ENCODE measurements at regions not wholly inside any gene's neighbourhood (a gene's known extent, or its start where the extent isn't known, plus 50 kb on each side); places are given as distances from the start of the nearest gene placed in this dataset.
"Not testable (repeated sequence)": the region's sequence is repeated elsewhere in the genome, so short reads cannot be mapped to it uniquely, and the experiment has no call there.

DNA sequence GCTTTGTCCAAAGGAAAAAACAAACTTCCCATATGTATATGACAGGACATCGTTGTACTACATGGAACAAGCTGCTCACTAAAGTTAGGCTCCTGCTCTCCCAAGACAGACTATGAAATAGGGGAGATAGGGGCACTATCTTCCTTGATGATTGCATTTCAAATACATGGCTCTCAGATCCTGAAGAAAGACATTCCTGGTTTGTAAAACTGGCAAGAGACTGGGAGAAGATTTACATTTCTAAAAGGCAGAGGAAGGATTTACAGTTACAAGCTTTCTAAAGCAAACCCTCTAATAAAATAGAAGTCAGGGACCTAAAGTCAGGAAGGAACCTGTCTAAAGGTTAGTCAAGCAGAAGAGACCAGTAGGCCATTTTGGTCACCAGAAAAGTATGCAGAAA lies 103.7 kb downstream of the SLC17A6 start:
- Histone ChIP-seq H3K9me3 (ENCODE audit: control insufficient read depth, insufficient read depth, low read depth, low read length) (no peaks in the 10 kb centered on the region), H3K4me1 (ENCODE audit: control insufficient read depth, insufficient read depth, low read length) (no peaks in the 10 kb centered on the region), H3K27ac (ENCODE audit: low read length) (no peak overlapping the region), H3K4me3 (ENCODE audit: low read depth in 2 of 2, low read length in 2 of 2) (no peak overlapping the region), H3K27me3 (ENCODE audit: control insufficient read depth, insufficient read depth, low read length) (no peaks in the 10 kb centered on the region), H3K36me3 (ENCODE audit: control insufficient read depth, insufficient read depth, low read length) (no peaks in the 10 kb centered on the region)
- in situ Hi-C loops (cut with HindIII; ENCODE audit: low pct_unique_long_range_greater_than_20kb, low sequenced_read_pairs) (no loop called here), intact Hi-C loops (cut with micrococcal nuclease; ENCODE audit: unreplicated experiment) (no loop called here)
- POLR2A ChIA-PET: no interaction called here
- CTCF ChIA-PET: no interaction called here
- no TSS peak for BruUV-seq (replicated peaks)
- DNase-seq (ENCODE audit: low read depth, low spot score): no peak
- TF ChIP-seq POLR2AphosphoS5 (IDR thresholded peaks at IDR 0.05; ENCODE audit: low read depth, low read length) (no peak), SIN3A (IDR thresholded peaks at IDR 0.05; ENCODE audit: borderline replicate concordance, insufficient read depth, low read depth, low read length) (no peak), TCF7L2 (IDR thresholded peaks at IDR 0.05; ENCODE audit: low read depth, low read length) (no peak)
- TF ChIP-seq, protein P1, sequence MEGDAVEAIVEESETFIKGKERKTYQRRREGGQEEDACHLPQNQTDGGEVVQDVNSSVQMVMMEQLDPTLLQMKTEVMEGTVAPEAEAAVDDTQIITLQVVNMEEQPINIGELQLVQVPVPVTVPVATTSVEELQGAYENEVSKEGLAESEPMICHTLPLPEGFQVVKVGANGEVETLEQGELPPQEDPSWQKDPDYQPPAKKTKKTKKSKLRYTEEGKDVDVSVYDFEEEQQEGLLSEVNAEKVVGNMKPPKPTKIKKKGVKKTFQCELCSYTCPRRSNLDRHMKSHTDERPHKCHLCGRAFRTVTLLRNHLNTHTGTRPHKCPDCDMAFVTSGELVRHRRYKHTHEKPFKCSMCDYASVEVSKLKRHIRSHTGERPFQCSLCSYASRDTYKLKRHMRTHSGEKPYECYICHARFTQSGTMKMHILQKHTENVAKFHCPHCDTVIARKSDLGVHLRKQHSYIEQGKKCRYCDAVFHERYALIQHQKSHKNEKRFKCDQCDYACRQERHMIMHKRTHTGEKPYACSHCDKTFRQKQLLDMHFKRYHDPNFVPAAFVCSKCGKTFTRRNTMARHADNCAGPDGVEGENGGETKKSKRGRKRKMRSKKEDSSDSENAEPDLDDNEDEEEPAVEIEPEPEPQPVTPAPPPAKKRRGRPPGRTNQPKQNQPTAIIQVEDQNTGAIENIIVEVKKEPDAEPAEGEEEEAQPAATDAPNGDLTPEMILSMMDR (IDR thresholded peaks at IDR 0.05): no peak
- TF ChIP-seq, protein P2, sequence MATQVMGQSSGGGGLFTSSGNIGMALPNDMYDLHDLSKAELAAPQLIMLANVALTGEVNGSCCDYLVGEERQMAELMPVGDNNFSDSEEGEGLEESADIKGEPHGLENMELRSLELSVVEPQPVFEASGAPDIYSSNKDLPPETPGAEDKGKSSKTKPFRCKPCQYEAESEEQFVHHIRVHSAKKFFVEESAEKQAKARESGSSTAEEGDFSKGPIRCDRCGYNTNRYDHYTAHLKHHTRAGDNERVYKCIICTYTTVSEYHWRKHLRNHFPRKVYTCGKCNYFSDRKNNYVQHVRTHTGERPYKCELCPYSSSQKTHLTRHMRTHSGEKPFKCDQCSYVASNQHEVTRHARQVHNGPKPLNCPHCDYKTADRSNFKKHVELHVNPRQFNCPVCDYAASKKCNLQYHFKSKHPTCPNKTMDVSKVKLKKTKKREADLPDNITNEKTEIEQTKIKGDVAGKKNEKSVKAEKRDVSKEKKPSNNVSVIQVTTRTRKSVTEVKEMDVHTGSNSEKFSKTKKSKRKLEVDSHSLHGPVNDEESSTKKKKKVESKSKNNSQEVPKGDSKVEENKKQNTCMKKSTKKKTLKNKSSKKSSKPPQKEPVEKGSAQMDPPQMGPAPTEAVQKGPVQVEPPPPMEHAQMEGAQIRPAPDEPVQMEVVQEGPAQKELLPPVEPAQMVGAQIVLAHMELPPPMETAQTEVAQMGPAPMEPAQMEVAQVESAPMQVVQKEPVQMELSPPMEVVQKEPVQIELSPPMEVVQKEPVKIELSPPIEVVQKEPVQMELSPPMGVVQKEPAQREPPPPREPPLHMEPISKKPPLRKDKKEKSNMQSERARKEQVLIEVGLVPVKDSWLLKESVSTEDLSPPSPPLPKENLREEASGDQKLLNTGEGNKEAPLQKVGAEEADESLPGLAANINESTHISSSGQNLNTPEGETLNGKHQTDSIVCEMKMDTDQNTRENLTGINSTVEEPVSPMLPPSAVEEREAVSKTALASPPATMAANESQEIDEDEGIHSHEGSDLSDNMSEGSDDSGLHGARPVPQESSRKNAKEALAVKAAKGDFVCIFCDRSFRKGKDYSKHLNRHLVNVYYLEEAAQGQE (IDR thresholded peaks at IDR 0.05; ENCODE audit: insufficient read depth in 1 of 2, low read depth in 2 of 2, low read length in 1 of 2): no peak
- no peak for ATAC-seq

DNA sequence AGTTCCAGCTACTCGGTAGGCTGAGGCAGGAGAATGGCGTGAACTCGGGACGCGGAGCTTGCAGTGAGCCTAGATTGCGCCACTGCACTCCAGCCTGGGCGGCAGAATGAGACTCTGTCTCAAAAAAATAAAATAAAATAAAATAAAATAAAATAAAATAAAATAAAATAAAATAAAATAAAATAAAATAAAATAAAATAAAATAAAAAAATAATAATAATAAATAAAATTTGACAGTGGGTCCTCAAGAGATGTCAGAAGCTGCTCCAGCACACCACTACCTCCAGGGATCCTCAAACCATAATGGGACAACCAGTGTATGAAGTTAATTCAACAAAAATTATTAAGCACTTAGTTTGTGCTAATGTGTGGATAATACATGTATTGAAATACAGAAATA lies 97.4 kb downstream of the SLC17A6 start:
- in situ Hi-C loops (cut with HindIII; ENCODE audit: low pct_unique_long_range_greater_than_20kb, low sequenced_read_pairs); intact Hi-C loops (cut with micrococcal nuclease; ENCODE audit: unreplicated experiment); H3K4me3 ChIP-seq (ENCODE audit: low read depth in 2 of 2, low read length in 2 of 2); H3K4me1 ChIP-seq (ENCODE audit: control insufficient read depth, insufficient read depth, low read length); CTCF ChIA-PET; DNase-seq (ENCODE audit: low read depth, low spot score); H3K36me3 ChIP-seq (ENCODE audit: control insufficient read depth, insufficient read depth, low read length); H3K27me3 ChIP-seq (ENCODE audit: control insufficient read depth, insufficient read depth, low read length); H3K27ac ChIP-seq (ENCODE audit: low read length); ATAC-seq; H3K9me3 ChIP-seq (ENCODE audit: control insufficient read depth, insufficient read depth, low read depth, low read length); POLR2A ChIA-PET; BruUV-seq (replicated peaks): not testable (repeated sequence)

DNA sequence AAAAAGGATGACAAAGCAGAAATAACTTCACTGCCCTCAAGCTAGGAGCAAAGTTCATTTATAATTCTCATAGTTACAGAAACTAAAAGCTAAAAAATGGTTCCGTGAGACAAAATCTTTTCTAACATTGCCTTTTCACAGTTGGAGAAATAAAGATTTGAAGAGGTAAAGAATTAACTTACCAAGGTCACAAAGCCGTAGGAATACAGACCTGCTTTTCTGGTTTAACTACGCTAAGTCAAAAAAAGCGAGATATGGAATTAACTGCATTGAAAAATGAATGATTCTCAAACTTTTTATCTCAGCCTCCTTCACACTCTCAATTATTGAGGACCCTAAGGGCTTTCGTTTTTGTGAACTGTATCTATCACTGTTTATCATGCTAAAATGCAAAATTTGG lies 95.3 kb downstream of the SLC17A6 start:
- TF ChIP-seq TCF7L2 (IDR thresholded peaks at IDR 0.05; ENCODE audit: low read depth, low read length) (no peak), SIN3A (IDR thresholded peaks at IDR 0.05; ENCODE audit: borderline replicate concordance, insufficient read depth, low read depth, low read length) (no peak), POLR2AphosphoS5 (IDR thresholded peaks at IDR 0.05; ENCODE audit: low read depth, low read length) (no peak)
- TF ChIP-seq, protein P2 (IDR thresholded peaks at IDR 0.05; ENCODE audit: insufficient read depth in 1 of 2, low read depth in 2 of 2, low read length in 1 of 2): no peak
- TF ChIP-seq, protein P1 (IDR thresholded peaks at IDR 0.05): no peak
- no peaks in the 10 kb centered on the region for H3K27me3 ChIP-seq (ENCODE audit: control insufficient read depth, insufficient read depth, low read length)
- H3K4me1 ChIP-seq (ENCODE audit: control insufficient read depth, insufficient read depth, low read length): no peaks in the 10 kb centered on the region
- no peak overlapping the region for H3K27ac ChIP-seq (ENCODE audit: low read length)
- POLR2A ChIA-PET: no interaction called here
- ATAC-seq (no peak), DNase-seq (ENCODE audit: low read depth, low spot score) (no peak)
- BruUV-seq (replicated peaks): no TSS peak
- no peak overlapping the region for H3K4me3 ChIP-seq (ENCODE audit: low read depth in 2 of 2, low read length in 2 of 2)
- CTCF ChIA-PET: no interaction called here
- intact Hi-C loops (cut with micrococcal nuclease; ENCODE audit: unreplicated experiment) (no loop called here), in situ Hi-C loops (cut with HindIII; ENCODE audit: low pct_unique_long_range_greater_than_20kb, low sequenced_read_pairs) (no loop called here)
- no peaks in the 10 kb centered on the region for H3K36me3 ChIP-seq (ENCODE audit: control insufficient read depth, insufficient read depth, low read length)
- H3K9me3 ChIP-seq (ENCODE audit: control insufficient read depth, insufficient read depth, low read depth, low read length): no peaks in the 10 kb centered on the region
